K562 (cell line): ENCODE measurements at regions not wholly inside any gene's neighbourhood (a gene's known extent, or its start where the extent isn't known, plus 50 kb on each side); places are given as distances from the start of the nearest gene placed in this dataset.

Source experiments
- ATAC-seq: fragments of 200-7000 bp; cut with Tn5 transposase; 3 replicates; pipeline ENCODE4 v1.9.1; 2020; ENCODE audit warnings: moderate library complexity
- BruUV-seq: library from RNA; stranded (reverse); fragments of 400-500 nt; replicated peaks from 2 replicates; lab custom pipeline; 2021; lab: Mats Ljungman, UMichigan
- CTCF ChIA-PET: fragments of 300-600 bp; formaldehyde crosslinking; extraction: SDS; loops from one replicate; lab custom pipeline; 2021; ENCODE audit warnings: low intra/inter-chr PET ratio; lab: Yijun Ruan, JAX
- POLR2A ChIA-PET: fragments of 300-600, 350-650 bp; sonication (Branson Sonifier 250); formaldehyde crosslinking; extraction: SDS; loops from one replicate; lab custom pipeline; 2021; ENCODE audit warnings: antibody characterized with exemption, inconsistent platforms; lab: Yijun Ruan, JAX
- DNase-seq, 4 experiments: peaks; one replicate each; pipeline versions ENCODE4 v3.0.0 to v3.0.0-alpha.2; 2011 to 2018; ENCODE audit warnings: low spot score in 3 of 4, mixed read lengths in 3 of 4; ENCODE audit errors: extremely low read depth in 1 of 4
- FAIRE-seq: peaks from 2 replicates; lab custom pipeline; 2011; peaks lifted over from hg19 to GRCh38; lab: Jason Lieb, UNC
- H2AFZ ChIP-seq: 2 replicates; pipeline ENCODE4 v1.6.0; 2011; ENCODE audit warnings: low read depth, low read length, control low read depth, inconsistent platforms
- H3K27ac ChIP-seq: fragments of 200-600 bp; 3 replicates; pipeline ENCODE4 v1.8.0; 2011; ENCODE audit warnings: low read depth, mild to moderate bottlenecking, control low read depth, inconsistent platforms, low read length, moderate library complexity, mixed read lengths; ENCODE audit errors: extremely low read depth
- H3K27me3 ChIP-seq, 2 experiments: fragments of 300-600 bp in 1 of 2; 2 replicates in 1 of 2; 3 replicates in 1 of 2; pipeline versions ENCODE4 v1.6.0 to v1.8.0; 2011; ENCODE audit warnings: inconsistent platforms in 2 of 2, low read length in 2 of 2, mild to moderate bottlenecking in 1 of 2, mixed read lengths in 1 of 2, moderate library complexity in 1 of 2; ENCODE audit not compliant: control insufficient read depth in 2 of 2, insufficient read depth in 2 of 2
- H3K36me3 ChIP-seq: fragments of 300-600 bp; 3 replicates; pipeline ENCODE4 v1.8.0; 2011; ENCODE audit warnings: mild to moderate bottlenecking, low read length, inconsistent platforms; ENCODE audit not compliant: control insufficient read depth, insufficient read depth
- H3K4me1 ChIP-seq, 2 experiments: fragments of 200-600 bp in 1 of 2; replicated peaks in 1 of 2; 2 replicates in 1 of 2; 3 replicates in 1 of 2; pipeline versions ENCODE4 v1.5.1 to v1.8.0; 2011; ENCODE audit warnings: inconsistent platforms in 2 of 2, low read length in 2 of 2, mild to moderate bottlenecking in 1 of 2, mixed read lengths in 1 of 2, moderate library complexity in 1 of 2; ENCODE audit not compliant: control insufficient read depth in 2 of 2, insufficient read depth in 2 of 2
- H3K4me2 ChIP-seq: 2 replicates; pipeline ENCODE4 v1.6.1; 2011; ENCODE audit warnings: low read length, control low read depth, inconsistent platforms, mixed read lengths; ENCODE audit not compliant: insufficient read depth
- H3K4me3 ChIP-seq: fragments of 200-600 bp; sonication (generic), shearing (Covaris generic); 2 replicates; pipeline ENCODE4 v1.5.1; 2016; ENCODE audit warnings: control low read depth, inconsistent platforms
- H3K79me2 ChIP-seq: fragments of 200-600 bp; 3 replicates; pipeline ENCODE4 v1.8.0; 2011; ENCODE audit warnings: low read length, inconsistent platforms; ENCODE audit not compliant: control insufficient read depth, insufficient read depth
- H3K9ac ChIP-seq, 2 experiments: 2 replicates each; pipeline versions ENCODE4 v1.6.0 to v1.6.1; 2011; ENCODE audit warnings: low read depth in 2 of 2, low read length in 2 of 2, control low read depth in 1 of 2, inconsistent platforms in 1 of 2, mild to moderate bottlenecking in 1 of 2, mixed read lengths in 1 of 2; ENCODE audit not compliant: insufficient read depth in 1 of 2
- H3K9me1 ChIP-seq: one replicate; pipeline ENCODE4 v1.6.0; 2011; ENCODE audit warnings: inconsistent platforms, mild to moderate bottlenecking, low read length, moderate library complexity; ENCODE audit not compliant: control insufficient read depth, insufficient read depth
- H3K9me3 ChIP-seq: replicated peaks from 2 replicates; pipeline ENCODE4 v1.5.1; 2011; ENCODE audit warnings: low read depth, low read length, inconsistent platforms; ENCODE audit not compliant: control insufficient read depth, insufficient read depth
- H4K20me1 ChIP-seq: replicated peaks from 2 replicates; pipeline ENCODE4 v1.6.1; 2011; ENCODE audit warnings: low read length, inconsistent platforms, mixed read lengths; ENCODE audit not compliant: control insufficient read depth, insufficient read depth
- E4F1 ChIP-seq: fragments of 250-450 bp; sonication (Bioruptor Pico); IDR thresholded peaks from 2 replicates; pipeline ENCODE4 v1.5.0; 2021; ENCODE audit warnings: mild to moderate bottlenecking, borderline replicate concordance
- LCOR ChIP-seq: sonication (generic); formaldehyde crosslinking; IDR thresholded peaks from 2 replicates; pipeline ENCODE4 v1.8.0; 2022; ENCODE audit warnings: mild to moderate bottlenecking, missing genetic modification reagents
- MYC ChIP-seq, 2 experiments: fragments of 250-450 bp in 1 of 2; sonication (Bioruptor Pico) in 1 of 2; IDR thresholded peaks; 2 replicates each; pipeline versions ENCODE4 v1.5.1 to v1.6.1; 2012 to 2021; ENCODE audit warnings: low read depth in 2 of 2, borderline replicate concordance in 1 of 2, improper control_type of control experiment in 1 of 2, low read length in 1 of 2, mild to moderate bottlenecking in 1 of 2, moderate library complexity in 1 of 2
- NELFE ChIP-seq: IDR thresholded peaks from 2 replicates; pipeline ENCODE4 v1.6.1; 2011; ENCODE audit warnings: mild to moderate bottlenecking; ENCODE audit not compliant: insufficient read depth, insufficient read length
- NFIC ChIP-seq: fragments of 450-650 bp; IDR thresholded peaks from 2 replicates; pipeline ENCODE4 v1.6.1; 2017; ENCODE audit warnings: mild to moderate bottlenecking, inconsistent platforms
- PRMT5 ChIP-seq: sonication (generic); formaldehyde crosslinking; IDR thresholded peaks from 2 replicates; pipeline ENCODE4 v1.5.0; 2020; ENCODE audit warnings: missing genetic modification reagents
- PTBP1 ChIP-seq: fragments of 200-400 bp; formaldehyde crosslinking; IDR thresholded peaks from 2 replicates; pipeline ENCODE4 v1.6.1; 2017; ENCODE audit warnings: low read depth, low read length
- SREBF1 ChIP-seq: fragments of 150-350 bp; IDR thresholded peaks from 2 replicates; pipeline ENCODE4 v1.6.1; 2014; ENCODE audit warnings: antibody characterized with exemption, low read depth, low read length, borderline replicate concordance
- USF2 ChIP-seq: sonication (generic); formaldehyde crosslinking; IDR thresholded peaks from 2 replicates; pipeline ENCODE4 v1.5.0; 2020; ENCODE audit warnings: missing genetic modification reagents
- ZC3H8 ChIP-seq: fragments of 450-650 bp; IDR thresholded peaks from 2 replicates; pipeline ENCODE4 v1.6.1; 2017
- ZEB2 ChIP-seq: fragments of 450-650 bp; IDR thresholded peaks from 2 replicates; pipeline ENCODE4 v1.6.1; 2016
- ZNF551 ChIP-seq: fragments of 250-450 bp; sonication (Bioruptor Pico); IDR thresholded peaks from 2 replicates; pipeline ENCODE4 v1.5.0; 2021; ENCODE audit warnings: mild to moderate bottlenecking, moderate library complexity
- WGBS: fragments of 100-300 bp; shearing (Covaris generic); methylation state at CpG from one replicate; pipeline ENCODE4 v1.1.6; 2016; ENCODE audit warnings: low coverage, mixed read lengths; ENCODE audit not compliant: insufficient coverage; ENCODE audit errors: missing lambda C conversion rate; 5-methylcytosine and 5-hydroxymethylcytosine counted together
- in situ Hi-C: fragments of 300-500 bp; cut with MboI; formaldehyde crosslinking; loops from 4 replicates; pipeline ENCODE4 v1.15.0; 2018; ENCODE audit warnings: inconsistent platforms, mixed read lengths
- intact Hi-C: fragments of 100-400 bp; cut with micrococcal nuclease; formaldehyde crosslinking; loops from 2 replicates; pipeline ENCODE4 v1.14.2; 2022

GRCh38 chr20:58033026-58033536 is 195.4 kb downstream of the ANKRD60 start:
- Histone ChIP-seq H3K27ac (no peak overlapping the region), H3K9me3 (no peaks in the 10 kb centered on the region), H3K27me3 (no peaks in the 10 kb centered on the region; a peak in 2 of 5 replicates), H3K36me3 (no peaks in the 10 kb centered on the region), H3K79me2 (no peaks in the 10 kb centered on the region)
- ChIA-PET POLR2A (no interaction called here), CTCF (no interaction called here)
- intact Hi-C loops: no loop called here
- FAIRE-seq (no peak), ATAC-seq (no peak), DNase-seq (no peak)
- no TSS peak for BruUV-seq
- no peak for TF ChIP-seq MYC (IDR thresholded peaks at IDR 0.05; ENCODE audit: low read depth, low read length)
- no peak for TF ChIP-seq MYC (CRISPR knock-in tag; IDR thresholded peaks at IDR 0.05; ENCODE audit: borderline replicate concordance, low read depth)
- no peak for TF ChIP-seq ZNF551 (CRISPR knock-in tag)
- TF ChIP-seq PTBP1: no peak
- TF ChIP-seq USF2 (CRISPR knock-in tag): no peak
- TF ChIP-seq PRMT5 (CRISPR knock-in tag): no peak
- TF ChIP-seq LCOR (CRISPR knock-in tag): no peak
- TF ChIP-seq ZC3H8: no peak
- TF ChIP-seq NFIC: no peak
- no peak for TF ChIP-seq E4F1 (CRISPR knock-in tag)
- no peak for TF ChIP-seq ZEB2
- TF ChIP-seq SREBF1: no peak
- no peak for TF ChIP-seq NELFE
- TF ChIP-seq, all 486 proteins: peak for 0
- in situ Hi-C loops: no loop called here
- 0% methylated on average over 4 of the region's 4 CpGs for WGBS
- no peak overlapping the region for H3K9ac ChIP-seq
- no peak overlapping the region for H3K4me2 ChIP-seq
- no peaks in the 10 kb centered on the region for H3K4me1 ChIP-seq
- H2AFZ ChIP-seq: no peak overlapping the region
- H3K9me1 ChIP-seq: no peaks in the 10 kb centered on the region
- H3K4me3 ChIP-seq: no peak overlapping the region
- H4K20me1 ChIP-seq: no peaks in the 10 kb centered on the region
